Activated naive CD8-positive, alpha-beta T cell treated with anti-CD3 and anti-CD28 coated beads, Interleukin-2, amount 50 U/mL, for 24 hours (primary cell): ENCODE measurements at regions not wholly inside any gene's neighbourhood (a gene's known extent, or its start where the extent isn't known, plus 50 kb on each side); places are given as distances from the start of the nearest gene placed in this dataset.
"Not testable (repeated sequence)": the region's sequence is repeated elsewhere in the genome, so short reads cannot be mapped to it uniquely, and the experiment has no call there.

Experiments
- ATAC-seq: fragments of 150-1000 bp; cut with Tn5 transposase; one replicate; pipeline ENCODE4 v1.10.0; 2021
- DNase-seq: peaks from one replicate; pipeline ENCODE4 v3.0.0; 2021
- H3K27ac Mint-ChIP-seq: one replicate; pipeline ENCODE4 v1.8.0; 2021; ENCODE audit warnings: mild to moderate bottlenecking, mixed read lengths
- H3K27me3 Mint-ChIP-seq: one replicate; pipeline ENCODE4 v1.8.0; 2021; ENCODE audit warnings: mixed read lengths
- H3K36me3 Mint-ChIP-seq: one replicate; pipeline ENCODE4 v1.8.0; 2021; ENCODE audit warnings: low read depth, mixed read lengths
- H3K4me1 Mint-ChIP-seq: one replicate; pipeline ENCODE4 v1.8.0; 2021; ENCODE audit warnings: mixed read lengths
- H3K4me3 Mint-ChIP-seq: one replicate; pipeline ENCODE4 v1.8.0; 2021; ENCODE audit warnings: mild to moderate bottlenecking, moderate library complexity, mixed read lengths
- H3K9me3 Mint-ChIP-seq: one replicate; pipeline ENCODE4 v1.8.0; 2021; ENCODE audit warnings: mixed read lengths

DNA sequence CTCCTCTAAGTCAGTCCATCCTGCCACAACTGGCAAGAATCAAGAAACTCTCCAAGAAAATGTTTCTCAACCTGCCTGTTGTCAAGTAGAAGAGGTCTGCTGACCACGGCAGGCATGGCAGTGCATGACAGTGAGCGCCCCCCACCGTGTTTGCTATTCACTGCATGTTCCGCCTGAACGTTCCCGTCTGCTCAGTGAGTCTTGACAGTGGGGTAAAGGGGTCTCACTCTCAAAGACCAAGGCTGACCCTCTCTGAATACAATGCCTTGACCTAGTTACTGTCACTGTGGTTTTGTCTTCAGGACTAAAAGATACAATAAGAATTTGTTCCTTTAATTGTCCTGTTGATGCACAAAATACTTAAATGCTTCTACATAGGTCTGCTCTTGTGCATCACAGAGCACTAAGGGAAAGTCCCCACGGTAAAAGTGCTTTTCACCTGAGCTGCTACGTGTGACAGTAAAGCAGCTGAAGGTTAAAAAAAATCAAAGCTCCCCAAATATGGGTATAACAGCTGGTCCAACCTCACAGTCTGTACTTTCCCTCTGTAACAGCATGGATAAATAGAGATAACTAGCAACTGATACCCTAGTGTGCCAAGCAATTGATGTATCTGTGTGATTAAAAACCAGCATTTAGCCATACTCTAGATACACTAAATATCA is 555.8 kb upstream of the ZNF337 start:
- peaks cover 12% of the 10 kb centered on the region for H3K9me3 Mint-ChIP-seq

DNA sequence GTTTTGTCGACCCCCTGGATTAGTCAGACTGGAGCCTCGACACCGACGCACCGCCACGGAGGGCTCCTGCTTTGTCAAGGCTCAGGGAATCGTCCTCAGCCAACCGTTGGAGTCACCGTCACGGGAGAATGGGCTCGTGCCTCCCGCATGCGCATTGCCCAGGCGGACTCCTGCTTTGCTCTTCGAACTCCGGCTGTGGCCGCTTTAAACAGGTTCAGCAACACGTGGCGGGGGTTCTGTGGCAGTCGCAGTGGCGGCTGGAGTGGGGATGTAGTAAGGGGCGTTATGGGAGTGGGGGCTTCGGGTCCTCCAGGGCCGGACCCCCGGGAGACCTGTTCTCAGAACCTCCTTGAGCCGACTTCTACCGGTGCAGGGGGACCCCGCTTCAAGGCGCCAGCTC is 554.7 kb upstream of the ZNF337 start:
- not testable (repeated sequence) for DNase-seq, ATAC-seq, H3K4me1 Mint-ChIP-seq, H3K36me3 Mint-ChIP-seq, H3K27me3 Mint-ChIP-seq, H3K9me3 Mint-ChIP-seq, H3K4me3 Mint-ChIP-seq, H3K27ac Mint-ChIP-seq

More for the DNA sequence above, 555.8 kb upstream of the ZNF337 start:
- H3K27ac Mint-ChIP-seq, DNase-seq, H3K36me3 Mint-ChIP-seq, H3K4me1 Mint-ChIP-seq, H3K27me3 Mint-ChIP-seq, H3K4me3 Mint-ChIP-seq, ATAC-seq: not testable (repeated sequence)

DNA sequence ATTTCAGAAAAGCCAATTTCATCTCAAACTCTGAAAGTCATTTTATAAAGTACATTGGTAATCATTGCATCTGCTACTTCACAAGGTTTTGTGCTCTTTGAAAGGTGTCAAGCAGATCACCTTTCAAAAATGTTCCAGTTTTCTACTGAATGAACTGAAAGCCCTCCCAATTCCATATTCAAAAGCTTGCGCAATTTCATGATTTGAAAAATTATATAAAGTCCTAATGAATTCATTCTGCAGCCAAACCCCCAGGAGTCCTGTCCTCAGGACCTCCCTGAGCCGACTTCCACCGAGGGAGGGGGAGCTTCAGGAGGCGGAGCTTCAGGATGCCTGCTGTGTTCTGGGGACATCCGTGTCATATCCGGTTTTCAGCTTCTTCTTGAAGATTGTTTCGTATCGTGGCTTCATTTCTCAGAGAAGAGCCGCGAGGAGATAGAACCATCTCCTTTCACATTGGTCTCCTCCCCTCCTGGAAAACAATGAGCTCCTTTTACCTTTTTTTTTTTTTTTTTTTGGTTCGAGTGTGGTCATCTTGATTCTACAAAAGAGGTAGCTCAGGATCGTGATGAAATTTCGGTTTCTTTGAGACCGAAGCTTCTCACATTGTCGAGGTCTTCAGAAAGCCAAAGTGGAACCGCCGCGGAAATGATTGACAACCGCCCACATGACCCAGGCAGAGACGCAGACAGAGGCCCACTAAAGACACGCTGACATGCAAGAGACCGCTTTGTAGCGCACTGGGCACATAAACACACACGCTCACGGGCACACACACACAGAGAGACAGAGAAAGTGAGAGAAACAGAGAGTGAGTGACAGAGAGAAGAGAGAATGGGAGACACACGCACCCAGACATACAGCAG is 553.8 kb upstream of the ZNF337 start:
- not testable (repeated sequence) for DNase-seq, H3K36me3 Mint-ChIP-seq, H3K4me3 Mint-ChIP-seq, H3K27me3 Mint-ChIP-seq, ATAC-seq, H3K4me1 Mint-ChIP-seq, H3K9me3 Mint-ChIP-seq, H3K27ac Mint-ChIP-seq

DNA sequence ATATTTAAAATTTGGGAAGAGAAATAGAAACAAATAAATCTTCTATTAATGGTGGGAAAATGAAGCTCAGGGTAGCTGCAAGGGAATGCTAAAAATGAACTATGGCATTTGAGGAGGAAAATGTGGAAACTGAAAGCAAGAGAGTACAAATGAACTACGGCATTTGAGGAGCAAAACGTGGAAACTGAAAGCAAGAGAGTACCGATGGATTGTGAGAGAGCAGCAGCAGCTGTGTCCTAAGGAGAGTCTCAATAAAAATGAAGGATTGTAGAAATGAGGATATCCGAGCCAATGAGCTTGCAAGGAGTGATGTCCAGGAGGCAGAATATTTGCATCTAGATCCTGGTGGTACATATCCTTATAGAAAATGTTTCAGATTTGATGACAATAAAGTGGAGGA is 547.1 kb upstream of the ZNF337 start:
- no peaks in the 10 kb centered on the region for H3K36me3 Mint-ChIP-seq
- H3K27me3 Mint-ChIP-seq = no peaks in the 10 kb centered on the region
- H3K4me3 Mint-ChIP-seq = no peak overlapping the region
- no peak for ATAC-seq
- peaks cover 11% of the 10 kb centered on the region for H3K9me3 Mint-ChIP-seq
- no peak for DNase-seq
- H3K27ac Mint-ChIP-seq = no peak overlapping the region
- H3K4me1 Mint-ChIP-seq = no peaks in the 10 kb centered on the region

DNA sequence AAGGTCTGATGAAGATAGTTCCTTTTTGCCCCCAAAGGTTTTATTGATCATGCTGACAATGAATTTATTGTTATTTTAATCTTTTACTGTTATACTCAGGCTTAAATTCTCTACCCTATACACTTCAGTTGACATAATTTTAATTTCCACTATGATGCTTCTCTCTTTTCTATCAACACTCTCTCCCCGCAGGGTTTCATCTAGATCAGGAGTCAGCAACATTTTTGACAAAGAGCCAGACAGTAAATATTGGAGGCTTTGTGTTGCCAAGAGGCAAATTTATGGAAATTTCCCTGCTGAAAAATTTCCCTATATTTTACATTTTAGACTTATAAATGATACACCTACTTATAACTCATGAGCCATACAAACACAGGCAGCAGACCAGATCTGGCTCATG is 524.0 kb upstream of the ZNF337 start:
- ATAC-seq, H3K4me3 Mint-ChIP-seq, H3K27me3 Mint-ChIP-seq, DNase-seq, H3K36me3 Mint-ChIP-seq, H3K4me1 Mint-ChIP-seq, H3K27ac Mint-ChIP-seq, H3K9me3 Mint-ChIP-seq: not testable (repeated sequence)

DNA sequence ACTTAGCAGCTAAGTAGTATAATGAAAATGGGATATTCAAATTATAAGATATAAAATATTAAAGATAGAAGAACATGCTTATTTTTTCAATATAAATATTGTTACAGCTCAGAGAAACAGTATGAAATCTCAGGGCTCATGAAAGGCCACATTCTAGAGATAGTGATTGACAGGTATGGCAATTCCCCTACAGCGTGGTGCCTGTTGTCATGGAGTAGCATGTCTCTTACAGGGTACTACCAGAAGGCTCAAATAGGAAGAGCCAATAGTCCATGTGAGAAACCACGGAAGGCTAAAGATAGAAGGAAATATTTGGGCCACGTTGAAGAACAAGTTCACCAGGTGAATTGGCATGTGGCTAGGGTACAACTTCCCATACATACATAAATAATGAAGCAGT is 522.9 kb upstream of the ZNF337 start:
- not testable (repeated sequence) for H3K27ac Mint-ChIP-seq, ATAC-seq, H3K36me3 Mint-ChIP-seq, DNase-seq, H3K9me3 Mint-ChIP-seq, H3K27me3 Mint-ChIP-seq, H3K4me3 Mint-ChIP-seq
- peaks cover 14% of the 10 kb centered on the region for H3K4me1 Mint-ChIP-seq

DNA sequence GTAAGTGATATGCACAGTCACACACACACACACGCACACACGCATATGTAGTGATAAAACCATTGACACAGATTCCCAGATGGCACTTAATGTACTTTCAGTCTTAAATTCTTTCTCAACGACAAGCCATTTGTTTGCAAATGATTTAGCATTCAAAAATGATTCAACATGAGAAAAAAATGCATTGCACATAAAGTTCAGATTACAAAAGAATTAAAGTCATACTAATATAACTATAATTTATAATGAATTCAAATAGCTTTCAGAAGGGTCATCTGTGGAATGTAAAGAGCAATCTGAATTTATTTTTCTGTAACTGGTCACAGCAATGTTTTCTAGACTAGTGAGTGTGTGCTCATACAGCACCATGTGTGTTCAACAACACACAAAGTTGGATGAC is 521.6 kb upstream of the ZNF337 start:
- Mint-ChIP-seq H3K4me3 (no peak overlapping the region), H3K4me1 (peaks cover 14% of the 10 kb centered on the region), H3K27ac (no peak overlapping the region), H3K36me3 (no peaks in the 10 kb centered on the region), H3K27me3 (peaks cover 2% of the 10 kb centered on the region), H3K9me3 (peaks cover 4% of the 10 kb centered on the region)
- no peak for ATAC-seq
- no peak for DNase-seq

DNA sequence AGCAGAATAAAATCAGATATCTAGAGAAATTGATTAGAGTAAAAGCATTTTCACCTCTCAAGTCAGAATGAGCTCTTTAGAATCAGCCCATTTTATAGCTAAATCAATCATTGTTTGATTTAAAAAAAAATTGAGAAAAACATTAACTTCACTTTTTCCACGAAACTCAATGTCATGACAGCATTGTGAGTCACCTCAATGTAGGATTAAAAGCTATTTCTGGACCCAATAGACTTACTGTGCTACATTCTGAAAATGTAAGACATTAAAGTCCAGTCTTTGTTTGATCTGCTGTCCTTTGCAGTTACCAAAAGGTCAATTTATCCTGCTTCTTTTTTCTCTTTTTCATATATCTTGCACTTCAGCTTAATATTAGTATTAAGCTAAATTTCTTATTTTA is 519.4 kb upstream of the ZNF337 start:
- ATAC-seq (no peak), DNase-seq (no peak)
- peaks cover 14% of the 10 kb centered on the region for H3K4me1 Mint-ChIP-seq
- peaks cover 2% of the 10 kb centered on the region for H3K27me3 Mint-ChIP-seq
- H3K27ac Mint-ChIP-seq = no peak overlapping the region
- H3K4me3 Mint-ChIP-seq = no peak overlapping the region
- peaks cover 4% of the 10 kb centered on the region for H3K9me3 Mint-ChIP-seq
- H3K36me3 Mint-ChIP-seq = no peaks in the 10 kb centered on the region

DNA sequence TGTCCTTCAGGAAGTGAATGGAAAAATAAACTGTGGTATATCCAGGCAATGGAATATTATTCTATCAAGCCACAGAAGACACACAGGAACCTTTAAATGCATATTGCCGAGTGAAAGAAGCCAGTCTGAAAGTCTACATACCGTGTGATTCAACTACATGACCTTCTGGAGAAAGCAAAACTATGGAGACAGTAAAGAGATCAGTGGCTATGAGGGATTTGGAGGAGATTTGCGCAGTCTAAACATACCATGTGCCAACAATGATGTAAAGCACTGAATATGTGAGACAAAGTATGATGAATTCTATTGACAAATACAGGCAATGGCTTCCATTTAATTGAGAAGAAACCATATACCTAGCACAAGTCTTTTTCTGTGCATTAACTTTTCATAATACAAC is 518.3 kb upstream of the ZNF337 start:
- H3K36me3 Mint-ChIP-seq = peaks cover 2% of the 10 kb centered on the region
- peaks cover 6% of the 10 kb centered on the region for H3K27me3 Mint-ChIP-seq
- H3K27ac Mint-ChIP-seq = no peak overlapping the region
- no peaks in the 10 kb centered on the region for H3K9me3 Mint-ChIP-seq
- DNase-seq (no peak), ATAC-seq (no peak)
- no peak overlapping the region for H3K4me3 Mint-ChIP-seq
- peaks cover 18% of the 10 kb centered on the region for H3K4me1 Mint-ChIP-seq

DNA sequence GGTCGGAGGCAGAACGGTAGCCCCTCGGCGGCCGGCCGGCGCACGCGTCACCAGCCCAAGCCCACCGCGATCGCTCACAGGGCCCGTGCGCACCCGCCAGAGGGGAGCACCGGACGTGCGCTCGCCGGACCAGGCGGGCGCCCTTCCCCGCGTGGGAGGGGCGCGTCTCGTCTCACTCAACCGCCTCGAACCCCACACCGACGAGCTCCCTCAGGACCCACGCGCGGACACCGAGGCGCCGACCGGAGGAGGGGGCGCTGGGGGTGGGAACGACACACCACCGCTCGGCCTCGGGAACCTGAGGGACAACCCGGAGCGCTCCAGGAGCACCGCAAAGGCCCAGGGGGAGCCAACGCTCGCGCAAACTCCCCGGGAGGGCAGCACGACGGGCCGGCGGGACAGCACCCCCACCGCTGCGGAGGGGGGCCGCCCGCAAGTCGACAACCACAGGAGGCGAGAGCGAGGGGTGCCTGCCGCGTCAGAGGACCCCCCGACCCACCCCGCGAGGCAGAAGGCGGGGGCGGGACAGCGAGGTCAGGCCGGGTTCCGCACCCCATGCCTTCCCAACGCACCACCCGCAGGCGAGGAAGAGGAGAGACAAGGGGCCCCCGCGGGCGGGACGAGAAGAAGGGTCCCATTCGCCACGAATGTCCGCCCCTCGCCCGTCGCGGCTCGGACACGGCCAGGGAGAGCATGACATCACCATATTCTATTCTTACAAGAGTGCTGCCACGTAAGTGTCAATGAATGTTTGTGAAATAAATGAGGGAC is 512.7 kb upstream of the ZNF337 start:
- Mint-ChIP-seq H3K36me3 (peaks cover 6% of the 10 kb centered on the region), H3K4me1 (peaks cover 11% of the 10 kb centered on the region), H3K27me3 (peaks cover 21% of the 10 kb centered on the region), H3K9me3 (peaks cover 4% of the 10 kb centered on the region), H3K27ac (no peak overlapping the region), H3K4me3 (peak overlapping the region; percentile 74)
- DNase-seq (peak; percentile 15), ATAC-seq (no peak)

DNA sequence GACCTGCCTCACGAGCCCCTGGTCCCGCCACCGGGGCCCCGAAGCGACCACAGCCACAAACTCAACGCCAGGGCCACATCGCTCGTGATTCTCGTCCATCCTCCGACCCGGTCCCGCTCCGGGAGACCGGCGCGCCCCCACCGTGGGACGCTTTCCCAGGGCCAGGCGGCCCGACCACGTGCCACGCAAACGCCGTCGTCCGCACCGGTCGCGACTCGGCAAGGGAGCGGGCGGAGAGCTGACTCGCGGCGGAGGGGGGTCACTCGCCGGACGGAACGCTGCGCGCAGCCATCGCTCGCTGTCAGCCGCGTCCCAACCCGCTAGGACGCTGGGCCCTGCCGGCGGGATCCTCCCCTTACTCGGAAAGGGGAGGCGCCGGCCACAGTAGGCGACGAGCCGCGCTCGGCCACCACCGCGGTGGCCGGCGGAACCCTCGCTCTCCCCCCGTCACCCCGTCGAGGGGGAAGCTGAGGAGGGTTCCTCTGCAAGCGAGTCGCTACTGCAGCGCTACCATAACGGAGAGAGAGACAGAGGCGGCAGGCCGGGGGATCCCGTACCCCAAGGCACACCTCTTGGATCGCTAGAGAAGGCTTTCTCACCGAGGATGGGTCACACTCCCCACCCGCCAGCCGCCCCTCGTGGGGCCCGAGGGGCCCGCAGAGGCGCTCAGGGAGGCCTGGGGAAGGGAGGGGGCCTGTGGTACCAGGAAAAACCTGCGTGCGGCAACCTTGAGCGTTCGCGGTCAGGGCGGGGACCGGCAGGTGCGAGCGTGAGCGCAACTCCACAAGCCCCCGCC is 511.8 kb upstream of the ZNF337 start:
- H3K27ac Mint-ChIP-seq = no peak overlapping the region

DNA sequence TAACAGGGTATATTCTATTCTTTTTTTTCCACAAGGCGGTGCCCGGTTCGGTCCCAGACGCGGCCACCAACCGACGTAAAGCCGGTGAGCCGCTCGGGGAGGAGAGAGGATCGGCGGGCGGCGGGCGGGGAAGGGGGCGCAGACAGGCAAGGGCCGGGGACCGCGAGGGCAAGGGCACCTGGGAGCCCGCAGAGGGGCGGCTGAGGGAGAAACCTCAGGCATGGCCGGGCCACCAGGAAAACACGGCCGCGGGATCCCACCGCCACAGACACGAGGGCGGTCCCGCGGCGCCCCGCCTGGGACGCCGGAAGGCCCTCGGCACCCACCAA is 511.3 kb upstream of the ZNF337 start:
- ATAC-seq, H3K9me3 Mint-ChIP-seq, H3K36me3 Mint-ChIP-seq: not testable (repeated sequence)
- H3K27me3 Mint-ChIP-seq = peaks cover 21% of the 10 kb centered on the region
- peak overlapping the region; percentile 68 for H3K27ac Mint-ChIP-seq
- DNase-seq = peak; percentile 5
- peak overlapping the region; percentile 64 for H3K4me3 Mint-ChIP-seq
- H3K4me1 Mint-ChIP-seq = peaks cover 11% of the 10 kb centered on the region

More for the DNA sequence above, 511.8 kb upstream of the ZNF337 start:
- H3K9me3 Mint-ChIP-seq = peaks cover 4% of the 10 kb centered on the region
- peaks cover 21% of the 10 kb centered on the region for H3K27me3 Mint-ChIP-seq
- peaks cover 11% of the 10 kb centered on the region for H3K4me1 Mint-ChIP-seq
- peak overlapping the region; percentile 29 for H3K4me3 Mint-ChIP-seq
- DNase-seq (peak; percentile 17), ATAC-seq (peak; percentile 33)
- H3K36me3 Mint-ChIP-seq = peaks cover 6% of the 10 kb centered on the region

DNA sequence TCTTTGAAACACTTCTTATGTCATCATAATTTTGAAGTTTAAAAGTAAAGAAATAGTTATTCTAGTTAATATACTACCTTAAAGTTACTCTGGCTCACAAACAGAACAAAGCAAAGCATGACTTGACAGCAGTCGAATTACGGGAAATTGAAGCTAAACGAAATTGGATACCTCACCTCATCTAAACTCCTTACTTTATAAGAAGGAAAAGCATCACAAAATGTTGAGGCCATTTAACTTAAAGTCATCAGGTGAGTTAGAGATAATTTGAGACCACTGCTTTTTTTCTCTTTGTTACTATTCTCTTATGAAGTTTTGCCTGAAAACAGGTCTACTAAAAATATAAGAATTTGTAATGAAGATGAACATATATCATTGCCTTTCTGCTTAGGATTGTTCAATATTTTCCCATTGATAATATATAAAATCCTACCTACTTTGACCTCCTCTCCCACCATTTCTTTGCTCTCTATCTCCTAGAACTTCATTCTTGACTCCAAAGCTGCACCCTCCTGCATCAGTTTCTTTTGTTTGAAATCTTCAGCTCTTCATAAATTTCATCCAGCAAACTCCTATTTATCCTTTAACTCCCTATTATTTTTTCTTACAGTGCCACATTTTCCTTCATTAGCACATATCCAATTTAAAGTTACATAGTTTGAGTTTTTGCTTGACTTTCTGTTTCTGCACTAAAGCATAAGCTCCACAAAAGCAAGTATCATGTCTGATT is 510.7 kb upstream of the ZNF337 start:
- peak overlapping the region; percentile 64 for H3K4me3 Mint-ChIP-seq
- H3K27ac Mint-ChIP-seq = peak overlapping the region; percentile 68
- no peak for ATAC-seq

DNA sequence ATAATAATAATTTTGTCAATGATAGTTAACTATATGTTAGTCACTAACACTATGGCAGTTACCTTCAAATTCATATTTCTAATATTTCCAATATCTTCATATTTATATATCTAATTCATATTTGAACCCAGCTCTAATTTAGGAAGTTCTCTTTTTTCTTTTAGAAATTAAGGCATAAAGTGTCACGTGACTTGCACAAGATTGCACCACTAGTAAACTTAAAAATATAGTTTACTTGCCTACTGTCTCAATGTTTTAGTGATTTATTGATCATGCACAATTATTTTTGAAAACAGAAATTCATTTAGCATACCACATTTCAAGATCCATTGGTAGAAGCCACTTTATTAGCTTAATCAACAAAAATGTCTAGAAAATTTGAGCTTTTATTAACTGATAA is 508.7 kb upstream of the ZNF337 start:
- peaks cover 20% of the 10 kb centered on the region for H3K27me3 Mint-ChIP-seq
- H3K4me1 Mint-ChIP-seq = peaks cover 11% of the 10 kb centered on the region
- H3K27ac Mint-ChIP-seq = no peak overlapping the region
- ATAC-seq = no peak
- H3K36me3 Mint-ChIP-seq = peaks cover 10% of the 10 kb centered on the region
- no peak for DNase-seq
- H3K4me3 Mint-ChIP-seq = no peak overlapping the region
- H3K9me3 Mint-ChIP-seq = peaks cover 27% of the 10 kb centered on the region

More for the DNA sequence above, 510.7 kb upstream of the ZNF337 start:
- H3K4me1 Mint-ChIP-seq = peaks cover 11% of the 10 kb centered on the region
- peaks cover 6% of the 10 kb centered on the region for H3K36me3 Mint-ChIP-seq
- no peak for DNase-seq
- peaks cover 12% of the 10 kb centered on the region for H3K9me3 Mint-ChIP-seq
- peaks cover 21% of the 10 kb centered on the region for H3K27me3 Mint-ChIP-seq
